ENCODE measurements at regions not wholly inside any gene's neighbourhood (a gene's known extent, or its start where the extent isn't known, plus 50 kb on each side); places are given as distances from the start of the nearest gene placed in this dataset.

GRCh38 chr2:193518041-193518817 lies 1323.5 kb upstream of the TMEFF2 start:
- BruUV-seq (replicated peaks) = no TSS peak
- H3K27ac ChIP-seq (ENCODE audit: extremely low read length, insufficient read depth, low read length) = no peak overlapping the region

GRCh38 chr2:193517615-193518014 lies 1322.9 kb upstream of the TMEFF2 start:
- in situ Hi-C loops (cut with HindIII; ENCODE audit: extremely low pct_ligation_motif_present, low pct_unique_long_range_greater_than_20kb) (no loop called here), intact Hi-C loops (cut with micrococcal nuclease; ENCODE audit: unreplicated experiment) (no loop called here)
- no peak for TF ChIP-seq MYNN (CRISPR knock-in tag; IDR thresholded peaks at IDR 0.05; ENCODE audit: low read depth)
- TF ChIP-seq ETV6 (CRISPR knock-in tag; conservative IDR thresholded peaks at IDR 0.05) = no peak
- TF ChIP-seq ZNF160 (CRISPR knock-in tag; IDR thresholded peaks at IDR 0.05) = no peak
- POLR2A ChIA-PET = no interaction called here
- H3K4me2 ChIP-seq (ENCODE audit: low read depth, low read length) = no peak overlapping the region
- H3K9me3 ChIP-seq (ENCODE audit: low read length) = no peaks in the 10 kb centered on the region
- H2AFZ ChIP-seq (ENCODE audit: low read length) = no peak overlapping the region
- no peak overlapping the region for H3K9ac ChIP-seq (ENCODE audit: insufficient read depth, low read depth, low read length)
- no TSS peak for BruUV-seq (replicated peaks)
- CTCF ChIA-PET (ENCODE audit: low intra/inter-chr PET ratio, low total read pairs) = no interaction called here
- H3K4me3 ChIP-seq (replicated peaks in 1 of 3; ENCODE audit: insufficient read depth in 1 of 3, low read depth in 2 of 3, low read length in 3 of 3) = no peak overlapping the region
- H3K79me2 ChIP-seq (ENCODE audit: insufficient read depth, low read length) = no peaks in the 10 kb centered on the region
- DNase-seq (ENCODE audit: low spot score) (no peak), ATAC-seq (no peak), FAIRE-seq (no peak)
- 24% methylated on average over 1 of the region's 1 CpG for WGBS (ENCODE audit: low lambda C conversion rate)
- peaks cover 7% of the 10 kb centered on the region for H3K4me1 ChIP-seq (ENCODE audit: insufficient read depth, low read length)
- no peak overlapping the region for H3K27ac ChIP-seq (ENCODE audit: extremely low read length, insufficient read depth, low read length)
- no peaks in the 10 kb centered on the region for H4K20me1 ChIP-seq (ENCODE audit: insufficient read depth, low read length)
- H3K36me3 ChIP-seq (replicated peaks in 1 of 2; ENCODE audit: control insufficient read depth in 1 of 2, insufficient read depth in 2 of 2, low read length in 2 of 2) = no peaks in the 10 kb centered on the region
- H3K27me3 ChIP-seq (ENCODE audit: control insufficient read depth in 1 of 2, insufficient read depth in 2 of 2, low read length in 2 of 2) = no peaks in the 10 kb centered on the region

More at GRCh38 chr2:193518041-193518817, 1323.5 kb upstream of the TMEFF2 start:
- no peaks in the 10 kb centered on the region for H3K79me2 ChIP-seq (ENCODE audit: insufficient read depth, low read length)
- no peak overlapping the region for H3K4me3 ChIP-seq (replicated peaks in 1 of 3; ENCODE audit: insufficient read depth in 1 of 3, low read depth in 2 of 3, low read length in 3 of 3)
- H3K4me1 ChIP-seq (ENCODE audit: insufficient read depth, low read length) = peaks cover 7% of the 10 kb centered on the region
- no peak overlapping the region for H3K4me2 ChIP-seq (ENCODE audit: low read depth, low read length)
- intact Hi-C loops (cut with micrococcal nuclease; ENCODE audit: unreplicated experiment) (no loop called here), in situ Hi-C loops (cut with HindIII; ENCODE audit: extremely low pct_ligation_motif_present, low pct_unique_long_range_greater_than_20kb) (no loop called here)
- H3K9ac ChIP-seq (ENCODE audit: insufficient read depth, low read depth, low read length) = no peak overlapping the region
- H3K9me3 ChIP-seq (ENCODE audit: low read length) = no peaks in the 10 kb centered on the region
- TF ChIP-seq HMG20A (CRISPR knock-in tag; IDR thresholded peaks at IDR 0.05; ENCODE audit: borderline replicate concordance) (no peak), MED13 (CRISPR knock-in tag; IDR thresholded peaks at IDR 0.05) (no peak)
- CTCF ChIA-PET (ENCODE audit: low intra/inter-chr PET ratio, low total read pairs) = no interaction called here
- no peak for FAIRE-seq
- H2AFZ ChIP-seq (ENCODE audit: low read length) = no peak overlapping the region
- 37% methylated on average over 6 of the region's 6 CpGs for WGBS (ENCODE audit: low lambda C conversion rate)
- ATAC-seq = no peak
- no peaks in the 10 kb centered on the region for H4K20me1 ChIP-seq (ENCODE audit: insufficient read depth, low read length)
- DNase-seq (ENCODE audit: low spot score) = no peak
- H3K36me3 ChIP-seq (replicated peaks in 1 of 2; ENCODE audit: control insufficient read depth in 1 of 2, insufficient read depth in 2 of 2, low read length in 2 of 2) = no peaks in the 10 kb centered on the region
- POLR2A ChIA-PET = no interaction called here
- no peaks in the 10 kb centered on the region for H3K27me3 ChIP-seq (ENCODE audit: control insufficient read depth in 1 of 2, insufficient read depth in 2 of 2, low read length in 2 of 2)
